NT2/D1 (cell line): ENCODE measurements at regions not wholly inside any gene's neighbourhood (a gene's known extent, or its start where the extent isn't known, plus 50 kb on each side); places are given as distances from the start of the nearest gene placed in this dataset.

Experiments
- SUZ12 ChIP-seq: IDR thresholded peaks from 2 replicates; pipeline ENCODE4 v1.6.1; 2011; ENCODE audit not compliant: insufficient read length, insufficient read depth; ENCODE audit errors: extremely low read depth
- YY1 ChIP-seq: IDR thresholded peaks from 2 replicates; pipeline ENCODE4 v1.6.1; 2011; ENCODE audit not compliant: insufficient read length, insufficient read depth
- ZNF274 ChIP-seq: IDR thresholded peaks from 2 replicates; pipeline ENCODE4 v1.6.1; 2011; ENCODE audit warnings: mild to moderate bottlenecking, low read depth, low read length

- TF ChIP-seq ZNF274 = no peak
- no peak for TF ChIP-seq YY1
- TF ChIP-seq SUZ12 = no peak
These were observed 1424.1 kb downstream of the CDH11 start for GRCh38 chr16:63697736-63698135.
